Mesenchymal stem cell (in vitro differentiated cells and primary cell): ENCODE measurements at regions not wholly inside any gene's neighbourhood (a gene's known extent, or its start where the extent isn't known, plus 50 kb on each side); places are given as distances from the start of the nearest gene placed in this dataset.
"Not testable (repeated sequence)": the region's sequence is repeated elsewhere in the genome, so short reads cannot be mapped to it uniquely, and the experiment has no call there.

Experiments
- DNase-seq: peaks from one replicate; pipeline ENCODE4 v3.0.0-alpha.2; 2013
- H2AFZ ChIP-seq: one replicate; pipeline ENCODE4 v1.6.1; 2013; ENCODE audit warnings: low read depth, mild to moderate bottlenecking, control low read depth, inconsistent platforms, low read length, moderate library complexity
- H2AK5ac ChIP-seq: 2 replicates; pipeline ENCODE4 v1.6.1; 2013; ENCODE audit warnings: low read length, moderate library complexity, mild to moderate bottlenecking, inconsistent platforms; ENCODE audit not compliant: severe bottlenecking
- H2BK120ac ChIP-seq: one replicate; pipeline ENCODE4 v1.6.1; 2013; ENCODE audit warnings: low read depth, mild to moderate bottlenecking, inconsistent platforms, low read length, moderate library complexity
- H2BK12ac ChIP-seq, 2 experiments: one replicate each; pipeline ENCODE4 v1.6.1; 2013; ENCODE audit warnings: inconsistent platforms in 2 of 2, low read length in 2 of 2, mild to moderate bottlenecking in 2 of 2, moderate library complexity in 2 of 2, control low read depth in 1 of 2
- H2BK15ac ChIP-seq: one replicate; pipeline ENCODE4 v1.6.1; 2013; ENCODE audit warnings: mild to moderate bottlenecking, low read depth, inconsistent platforms; ENCODE audit not compliant: poor library complexity, severe bottlenecking
- H2BK5ac ChIP-seq: 2 replicates; pipeline ENCODE4 v1.6.1; 2013; ENCODE audit warnings: low read depth, mild to moderate bottlenecking, low read length, control low read depth, inconsistent platforms; ENCODE audit not compliant: poor library complexity, severe bottlenecking
- H3K14ac ChIP-seq, 2 experiments: one replicate each; pipeline ENCODE4 v1.6.1; 2013; ENCODE audit warnings: inconsistent platforms in 2 of 2, low read length in 2 of 2, control low read depth in 1 of 2, mild to moderate bottlenecking in 1 of 2, moderate library complexity in 1 of 2
- H3K18ac ChIP-seq, 2 experiments: one replicate each; pipeline ENCODE4 v1.6.1; 2013; ENCODE audit warnings: inconsistent platforms in 2 of 2, low read length in 2 of 2, control low read depth in 1 of 2, low read depth in 1 of 2, mild to moderate bottlenecking in 1 of 2
- H3K23ac ChIP-seq, 2 experiments: one replicate each; pipeline ENCODE4 v1.6.1; 2013; ENCODE audit warnings: inconsistent platforms in 2 of 2, low read length in 2 of 2, mild to moderate bottlenecking in 2 of 2, moderate library complexity in 2 of 2, control low read depth in 1 of 2
- H3K27ac ChIP-seq: 2 replicates; pipeline ENCODE4 v1.5.1; 2013; ENCODE audit warnings: mild to moderate bottlenecking, moderate library complexity, low read length, control low read depth, inconsistent platforms; ENCODE audit not compliant: poor library complexity, severe bottlenecking
- H3K27me3 ChIP-seq, 2 experiments: 2 replicates each; pipeline versions ENCODE4 v1.6.1 to v1.7.0; 2013; ENCODE audit warnings: low read length in 2 of 2, mild to moderate bottlenecking in 2 of 2, moderate library complexity in 2 of 2, control low read depth in 1 of 2, inconsistent platforms in 1 of 2; ENCODE audit not compliant: control insufficient read depth in 1 of 2, insufficient read depth in 1 of 2
- H3K36me3 ChIP-seq, 2 experiments: 2 replicates each; pipeline versions ENCODE4 v1.6.1 to v1.7.0; 2013; ENCODE audit warnings: low read length in 2 of 2, control low read depth in 1 of 2, inconsistent platforms in 1 of 2, low read depth in 1 of 2, mild to moderate bottlenecking in 1 of 2; ENCODE audit not compliant: insufficient read depth in 2 of 2, control insufficient read depth in 1 of 2
- H3K4ac ChIP-seq, 2 experiments: one replicate each; pipeline ENCODE4 v1.6.1; 2013; ENCODE audit warnings: inconsistent platforms in 2 of 2, low read length in 2 of 2, mild to moderate bottlenecking in 2 of 2, moderate library complexity in 2 of 2, control low read depth in 1 of 2, low read depth in 1 of 2
- H3K4me1 ChIP-seq: 2 replicates; pipeline ENCODE4 v1.6.1; 2013; ENCODE audit warnings: low read depth, low read length, control low read depth; ENCODE audit not compliant: control insufficient read depth, insufficient read depth
- H3K4me2 ChIP-seq: 2 replicates; pipeline ENCODE4 v1.6.1; 2013; ENCODE audit warnings: low read length, mild to moderate bottlenecking, inconsistent platforms; ENCODE audit not compliant: poor library complexity, severe bottlenecking
- H3K4me3 ChIP-seq, 2 experiments: 2 replicates each; pipeline versions ENCODE4 v1.5.1 to v1.7.0; 2013; ENCODE audit warnings: low read length in 2 of 2, mild to moderate bottlenecking in 2 of 2, control low read depth in 1 of 2, low read depth in 1 of 2; ENCODE audit not compliant: insufficient read depth in 1 of 2
- H3K79me1 ChIP-seq: replicated peaks from 2 replicates; pipeline ENCODE4 v1.6.1; 2013; ENCODE audit warnings: mild to moderate bottlenecking, control low read depth, low read length, inconsistent platforms; ENCODE audit not compliant: poor library complexity, severe bottlenecking
- H3K9ac ChIP-seq: 2 replicates; pipeline ENCODE4 v1.7.0; 2013; ENCODE audit warnings: mild to moderate bottlenecking, low read length, moderate library complexity
- H3K9me3 ChIP-seq: 2 replicates; pipeline ENCODE4 v1.7.0; 2013; ENCODE audit warnings: mild to moderate bottlenecking, low read length; ENCODE audit not compliant: control insufficient read depth
- H4K8ac ChIP-seq: one replicate; pipeline ENCODE4 v1.6.1; 2013; ENCODE audit warnings: inconsistent platforms, mild to moderate bottlenecking, low read length, moderate library complexity
- H4K91ac ChIP-seq: one replicate; pipeline ENCODE4 v1.6.1; 2013; ENCODE audit warnings: mild to moderate bottlenecking, low read length, inconsistent platforms
- WGBS: methylation state at CpG from one replicate; pipeline ENCODE4 v1.1.7; 2013; ENCODE audit warnings: mixed read lengths; 5-methylcytosine and 5-hydroxymethylcytosine counted together

- Histone ChIP-seq H2BK15ac (no peak overlapping the region), H4K8ac (no peak overlapping the region), H2AK5ac (no peak overlapping the region), H3K27ac (no peak overlapping the region), H2AFZ (no peak overlapping the region), H3K79me1 (no peaks in the 10 kb centered on the region), H3K4me2 (no peak overlapping the region), H3K14ac (no peak overlapping the region), H3K27me3 (no peaks in the 10 kb centered on the region), H3K4ac (no peak overlapping the region), H2BK120ac (no peak overlapping the region), H3K4me1 (no peaks in the 10 kb centered on the region), H3K9ac (no peak overlapping the region), H3K36me3 (no peaks in the 10 kb centered on the region), H2BK5ac (no peak overlapping the region), H2BK12ac (no peak overlapping the region), H3K9me3 (no peaks in the 10 kb centered on the region), H3K23ac (no peak overlapping the region), H3K18ac (no peak overlapping the region), H4K91ac (no peak overlapping the region), H3K4me3 (no peak overlapping the region)
- no peak for DNase-seq
- 90% methylated on average over 4 of the region's 4 CpGs for WGBS
Measured at GRCh38 chr18:75840131-75840530, 412.6 kb upstream of the SMIM21 start.

DNA sequence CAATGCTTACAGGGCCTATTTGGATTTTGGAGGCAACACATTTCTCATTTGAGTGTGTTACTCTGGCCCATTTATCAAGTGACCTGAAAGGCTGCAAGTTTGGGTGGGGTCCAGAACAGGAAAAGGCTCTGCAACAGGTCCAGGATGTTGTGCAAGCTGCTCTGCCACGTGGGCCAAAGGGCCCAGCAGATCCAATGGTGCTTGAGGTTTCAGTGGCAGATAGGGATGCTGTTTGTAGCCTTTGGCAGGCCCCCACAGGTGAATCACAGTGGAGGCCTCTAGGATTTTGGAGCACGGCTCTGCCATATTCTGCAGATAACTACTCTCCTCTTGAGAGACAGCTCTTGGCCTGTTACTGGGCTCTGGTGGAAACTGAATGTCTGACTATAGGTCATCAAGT lies 412.2 kb upstream of the SMIM21 start:
- H3K27me3 ChIP-seq, H3K4me3 ChIP-seq, H3K27ac ChIP-seq, H2BK15ac ChIP-seq, H3K36me3 ChIP-seq, DNase-seq, H3K9me3 ChIP-seq, H4K8ac ChIP-seq, H2BK12ac ChIP-seq, H3K18ac ChIP-seq, H3K4me2 ChIP-seq, H2AK5ac ChIP-seq, H3K23ac ChIP-seq, H4K91ac ChIP-seq, H3K79me1 ChIP-seq, H3K4me1 ChIP-seq, H3K4ac ChIP-seq, H2BK5ac ChIP-seq, H3K14ac ChIP-seq, H2AFZ ChIP-seq, H3K9ac ChIP-seq, H2BK120ac ChIP-seq: not testable (repeated sequence)
- 81% methylated on average over 2 of the region's 2 CpGs for WGBS

GRCh38 chr18:75839041-75839440 lies 411.5 kb upstream of the SMIM21 start:
- Histone ChIP-seq H2BK12ac (no peak overlapping the region), H4K8ac (no peak overlapping the region), H2BK120ac (no peak overlapping the region), H3K27me3 (no peaks in the 10 kb centered on the region), H3K4me1 (no peaks in the 10 kb centered on the region), H3K4me2 (no peak overlapping the region), H3K18ac (no peak overlapping the region), H3K23ac (no peak overlapping the region), H2AK5ac (no peak overlapping the region), H2AFZ (no peak overlapping the region), H3K36me3 (no peaks in the 10 kb centered on the region), H2BK5ac (no peak overlapping the region), H3K14ac (no peak overlapping the region), H3K79me1 (no peaks in the 10 kb centered on the region), H4K91ac (no peak overlapping the region), H3K4me3 (no peak overlapping the region), H2BK15ac (no peak overlapping the region), H3K27ac (no peak overlapping the region), H3K9me3 (no peaks in the 10 kb centered on the region), H3K4ac (no peak overlapping the region), H3K9ac (no peak overlapping the region)
- DNase-seq = no peak
- WGBS = 91% methylated on average over 6 of the region's 6 CpGs

GRCh38 chr18:75837316-75837715 lies 409.8 kb upstream of the SMIM21 start:
- Histone ChIP-seq H3K4me2 (no peak overlapping the region), H3K79me1 (no peaks in the 10 kb centered on the region), H3K9ac (no peak overlapping the region), H3K18ac (no peak overlapping the region), H3K36me3 (no peaks in the 10 kb centered on the region), H3K14ac (no peak overlapping the region), H2BK5ac (no peak overlapping the region), H3K4me3 (no peak overlapping the region), H3K23ac (no peak overlapping the region), H4K8ac (no peak overlapping the region), H4K91ac (no peak overlapping the region), H3K27ac (no peak overlapping the region), H3K4me1 (no peaks in the 10 kb centered on the region), H3K27me3 (no peaks in the 10 kb centered on the region), H3K4ac (no peak overlapping the region), H2BK120ac (no peak overlapping the region), H2BK15ac (no peak overlapping the region), H2BK12ac (no peak overlapping the region), H2AFZ (no peak overlapping the region), H3K9me3 (no peaks in the 10 kb centered on the region), H2AK5ac (no peak overlapping the region)
- no peak for DNase-seq
- WGBS = 86% methylated on average over 1 of the region's 2 CpGs
